ENCODE measurements at regions not wholly inside any gene's neighbourhood (a gene's known extent, or its start where the extent isn't known, plus 50 kb on each side); places are given as distances from the start of the nearest gene placed in this dataset.

- no peak for DNase-seq
- TF ChIP-seq CTCF (IDR thresholded peaks at IDR 0.05; ENCODE audit: low read depth, low read length, missing control alignments), result no peak
- no peak overlapping the region for H3K27ac ChIP-seq
- no peak overlapping the region for H3K4me3 ChIP-seq (ENCODE audit: low read depth, low read length)
- in situ Hi-C loops (cut with HindIII; ENCODE audit: low pct_ligation_motif_present, low sequenced_read_pairs), result no loop called here
- no peaks in the 10 kb centered on the region for H3K36me3 ChIP-seq (replicated peaks)
- H3K27me3 ChIP-seq (replicated peaks), result no peaks in the 10 kb centered on the region
These were observed 134.8 kb upstream of the ABI3BP start for GRCh38 chr3:101128001-101128400.

- in situ Hi-C loops (cut with HindIII; ENCODE audit: low pct_ligation_motif_present, low sequenced_read_pairs), result no loop called here
- no peak for TF ChIP-seq CTCF (IDR thresholded peaks at IDR 0.05; ENCODE audit: low read depth, low read length, missing control alignments)
These were observed 130.9 kb upstream of the ABI3BP start for GRCh38 chr3:101124125-101124524.

GRCh38 chr3:101123081-101123480, 129.9 kb upstream of the ABI3BP start:
- H3K27ac ChIP-seq, result no peak overlapping the region
- no peaks in the 10 kb centered on the region for H3K27me3 ChIP-seq (replicated peaks)
- no peak for TF ChIP-seq CTCF (IDR thresholded peaks at IDR 0.05; ENCODE audit: low read depth, low read length, missing control alignments)
- no peak overlapping the region for H3K4me3 ChIP-seq (ENCODE audit: low read depth, low read length)
- no peak for DNase-seq
- H3K36me3 ChIP-seq (replicated peaks), result no peaks in the 10 kb centered on the region
- in situ Hi-C loops (cut with HindIII; ENCODE audit: low pct_ligation_motif_present, low sequenced_read_pairs), result no loop called here

More at GRCh38 chr3:101124125-101124524, 130.9 kb upstream of the ABI3BP start:
- DNase-seq, result no peak
- Histone ChIP-seq H3K27me3 (replicated peaks) (no peaks in the 10 kb centered on the region), H3K36me3 (replicated peaks) (no peaks in the 10 kb centered on the region), H3K27ac (no peak overlapping the region), H3K4me3 (ENCODE audit: low read depth, low read length) (no peak overlapping the region)

GRCh38 chr3:101122681-101123080, 129.5 kb upstream of the ABI3BP start:
- no peaks in the 10 kb centered on the region for H3K27me3 ChIP-seq (replicated peaks)
- no peak for DNase-seq
- H3K4me3 ChIP-seq (ENCODE audit: low read depth, low read length), result no peak overlapping the region
- H3K27ac ChIP-seq, result no peak overlapping the region
- TF ChIP-seq CTCF (IDR thresholded peaks at IDR 0.05; ENCODE audit: low read depth, low read length, missing control alignments), result no peak
- no peaks in the 10 kb centered on the region for H3K36me3 ChIP-seq (replicated peaks)
- in situ Hi-C loops (cut with HindIII; ENCODE audit: low pct_ligation_motif_present, low sequenced_read_pairs), result no loop called here

- H3K27me3 ChIP-seq (replicated peaks), result no peaks in the 10 kb centered on the region
- in situ Hi-C loops (cut with HindIII; ENCODE audit: low pct_ligation_motif_present, low sequenced_read_pairs), result no loop called here
- H3K36me3 ChIP-seq (replicated peaks), result no peaks in the 10 kb centered on the region
- H3K4me3 ChIP-seq (ENCODE audit: low read depth, low read length), result no peak overlapping the region
- TF ChIP-seq CTCF (IDR thresholded peaks at IDR 0.05; ENCODE audit: low read depth, low read length, missing control alignments), result no peak
- H3K27ac ChIP-seq, result no peak overlapping the region
- no peak for DNase-seq
These were observed 126.8 kb upstream of the ABI3BP start for GRCh38 chr3:101120039-101120438.

- TF ChIP-seq CTCF (IDR thresholded peaks at IDR 0.05; ENCODE audit: low read depth, low read length, missing control alignments), result no peak
- in situ Hi-C loops (cut with HindIII; ENCODE audit: low pct_ligation_motif_present, low sequenced_read_pairs), result no loop called here
- H3K4me3 ChIP-seq (ENCODE audit: low read depth, low read length), result no peak overlapping the region
- DNase-seq, result peak; percentile 35
- H3K27ac ChIP-seq, result no peak overlapping the region
- H3K27me3 ChIP-seq (replicated peaks), result no peaks in the 10 kb centered on the region
- no peaks in the 10 kb centered on the region for H3K36me3 ChIP-seq (replicated peaks)
These were observed 126.3 kb upstream of the ABI3BP start for GRCh38 chr3:101119535-101119934.

Measured in brain microvascular endothelial cell (primary cell).